ENCODE measurements at regions not wholly inside any gene's neighbourhood (a gene's known extent, or its start where the extent isn't known, plus 50 kb on each side); places are given as distances from the start of the nearest gene placed in this dataset.
A peak's percentile ranks its signal among the peaks of the same experiment; 100 is the strongest.

GRCh38 chr2:39515897-39516346, 78.8 kb upstream of the MAP4K3 start:
- TF ChIP-seq CTCF (IDR thresholded peaks at IDR 0.05) (peak in 1 of 6 experiments; percentile 5), EP300 (IDR thresholded peaks at IDR 0.05) (no peak), POLR2A (IDR thresholded peaks at IDR 0.05) (no peak)
